GM12873 (cell line): ENCODE measurements at regions not wholly inside any gene's neighbourhood (a gene's known extent, or its start where the extent isn't known, plus 50 kb on each side); places are given as distances from the start of the nearest gene placed in this dataset.

ENCODE experiments used
- CTCF ChIP-seq: IDR thresholded peaks from 2 replicates; pipeline ENCODE4 v1.5.1; 2012; ENCODE audit warnings: low read depth, mild to moderate bottlenecking, moderate library complexity, low read length, control low read depth; ENCODE audit not compliant: insufficient read depth; ENCODE audit errors: missing control alignments

DNA sequence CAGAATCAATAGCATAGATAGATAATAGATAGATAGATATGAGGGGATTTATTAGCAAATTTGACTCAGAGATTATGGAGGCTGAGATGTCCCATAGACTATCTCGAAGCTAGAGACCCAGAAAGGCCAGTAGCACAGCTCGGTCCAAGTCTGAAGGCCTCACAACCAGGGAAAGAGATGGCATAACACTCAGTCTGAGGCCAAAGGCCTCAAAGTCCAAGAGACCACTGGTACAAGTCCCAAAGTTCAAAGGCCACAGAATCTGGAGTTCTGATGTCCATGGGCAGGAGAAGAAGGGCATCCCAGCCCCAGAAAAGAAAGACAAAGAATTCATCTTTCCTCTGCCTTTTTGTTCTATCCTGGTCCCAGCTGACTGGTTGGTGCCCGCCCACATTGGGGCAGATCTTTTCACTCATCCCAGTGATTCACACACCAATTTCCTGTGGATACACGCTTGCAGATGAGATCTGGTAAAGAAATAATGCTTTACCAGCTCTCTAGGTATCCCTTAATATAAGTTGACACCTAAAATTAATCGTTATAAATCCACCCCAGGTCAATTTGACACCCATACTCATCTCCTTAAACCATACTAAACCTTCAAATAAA, 127.8 kb upstream of the FBN2 start:
- no peak for TF ChIP-seq CTCF

DNA sequence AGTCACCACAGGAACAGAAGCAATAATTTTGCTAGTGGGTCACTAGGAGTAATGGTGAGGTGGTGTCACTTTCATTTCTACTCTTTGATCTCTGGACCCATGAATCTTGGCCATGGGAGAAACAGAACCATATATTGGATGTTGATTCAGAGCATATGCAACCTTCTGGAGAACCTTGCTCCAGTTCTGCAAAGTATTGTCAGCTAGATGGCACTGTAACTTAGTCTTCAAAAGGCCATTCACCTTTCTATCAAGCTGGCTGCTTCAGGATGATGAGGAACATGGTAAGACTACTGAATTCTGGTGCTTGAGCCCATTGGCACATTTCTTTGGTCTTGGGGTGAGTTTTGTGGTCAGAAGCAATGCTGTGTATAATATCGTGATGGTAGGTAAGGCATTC, 129.1 kb upstream of the FBN2 start:
- TF ChIP-seq CTCF = peak; percentile 8

GRCh38 chr5:128667751-128668150, 129.7 kb upstream of the FBN2 start:
- no peak for TF ChIP-seq CTCF

DNA sequence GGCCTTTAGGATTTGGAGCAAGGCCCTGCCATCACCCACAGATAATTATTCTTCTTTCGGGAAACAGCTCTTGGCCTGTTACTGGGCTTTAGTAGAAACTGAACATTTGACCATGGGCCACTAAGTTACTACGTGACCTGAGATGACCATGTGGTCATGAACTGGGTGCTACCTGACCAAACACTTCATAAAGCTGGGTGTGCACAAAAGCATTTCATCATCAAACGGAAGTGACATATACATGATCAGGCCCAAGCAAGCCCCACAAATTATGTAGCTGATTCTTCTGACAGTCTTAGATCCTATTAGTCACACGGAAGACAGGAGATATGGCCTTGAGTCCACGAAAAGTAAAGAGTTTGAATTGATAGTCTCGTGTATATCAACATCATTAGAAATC, 130.9 kb upstream of the FBN2 start:
- no peak for TF ChIP-seq CTCF

GRCh38 chr5:128669803-128670202, 131.8 kb upstream of the FBN2 start:
- TF ChIP-seq CTCF = no peak

GRCh38 chr5:128671943-128672342, 133.9 kb upstream of the FBN2 start:
- TF ChIP-seq CTCF = no peak

- no peak for TF ChIP-seq CTCF
These were observed 135.0 kb upstream of the FBN2 start for GRCh38 chr5:128673000-128673399.

DNA sequence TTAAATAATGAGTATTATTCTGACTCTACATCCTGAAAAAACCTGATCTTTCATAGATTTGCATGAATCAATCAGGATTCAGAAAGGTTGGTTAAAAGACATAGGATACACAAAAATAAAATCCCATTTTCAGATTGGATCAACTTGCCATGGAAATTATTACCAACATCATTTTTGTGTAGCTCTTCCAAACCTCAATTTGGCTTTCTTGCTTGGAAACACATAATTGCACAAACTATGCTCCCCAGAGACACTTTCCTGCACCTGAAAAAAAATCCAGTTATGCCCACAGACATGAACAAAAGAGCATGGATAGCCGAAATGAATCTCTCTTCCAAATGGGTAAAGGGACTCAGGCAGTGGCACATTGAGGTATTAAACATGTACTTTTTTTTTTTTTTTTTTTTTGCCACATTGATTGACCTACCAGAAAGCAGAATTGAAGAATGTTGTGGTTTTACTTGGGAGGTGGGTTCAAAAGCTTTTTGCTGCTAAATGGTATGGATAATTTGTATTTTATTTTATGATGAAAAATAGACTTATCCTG, 135.4 kb upstream of the FBN2 start:
- TF ChIP-seq CTCF = no peak
